ENCODE measurements at regions not wholly inside any gene's neighbourhood (a gene's known extent, or its start where the extent isn't known, plus 50 kb on each side); places are given as distances from the start of the nearest gene placed in this dataset.

DNA sequence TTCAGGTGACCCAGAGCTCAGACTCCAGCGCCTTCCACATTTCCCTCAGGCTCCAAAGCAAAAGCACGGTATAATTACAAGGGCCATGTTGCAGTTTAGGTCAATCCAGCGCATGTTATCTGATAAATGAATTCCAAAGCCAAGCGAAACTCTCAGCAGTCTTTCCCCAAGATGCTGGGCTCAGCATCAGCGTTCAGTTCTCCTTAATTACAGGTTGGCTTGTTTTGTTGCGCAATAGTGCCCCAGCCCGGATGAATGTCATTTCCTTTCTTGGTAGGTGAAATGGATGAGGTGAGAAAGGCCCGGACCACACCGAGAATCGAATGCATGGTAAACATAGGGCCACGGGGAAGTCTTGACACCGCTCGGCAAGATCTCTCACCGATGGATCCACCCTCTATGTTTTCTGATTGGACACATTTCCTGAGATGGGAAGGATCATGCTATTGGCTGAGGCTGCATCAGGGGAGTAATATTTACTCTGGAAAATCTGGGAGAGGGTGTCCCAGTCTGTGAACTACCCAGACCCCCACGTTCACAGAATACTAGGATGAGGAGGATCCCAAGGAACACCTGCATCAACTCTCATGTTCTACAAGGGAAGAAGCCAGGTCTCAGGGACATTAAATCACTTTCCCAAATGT, 221.2 kb upstream of the ANKRD55 start:
- no peak overlapping the region for H2AFZ ChIP-seq (ENCODE audit: low read length)
- no peak for TF ChIP-seq EZH2phosphoT487 (IDR thresholded peaks at IDR 0.05; ENCODE audit: borderline replicate concordance)
- TF ChIP-seq, protein P1, sequence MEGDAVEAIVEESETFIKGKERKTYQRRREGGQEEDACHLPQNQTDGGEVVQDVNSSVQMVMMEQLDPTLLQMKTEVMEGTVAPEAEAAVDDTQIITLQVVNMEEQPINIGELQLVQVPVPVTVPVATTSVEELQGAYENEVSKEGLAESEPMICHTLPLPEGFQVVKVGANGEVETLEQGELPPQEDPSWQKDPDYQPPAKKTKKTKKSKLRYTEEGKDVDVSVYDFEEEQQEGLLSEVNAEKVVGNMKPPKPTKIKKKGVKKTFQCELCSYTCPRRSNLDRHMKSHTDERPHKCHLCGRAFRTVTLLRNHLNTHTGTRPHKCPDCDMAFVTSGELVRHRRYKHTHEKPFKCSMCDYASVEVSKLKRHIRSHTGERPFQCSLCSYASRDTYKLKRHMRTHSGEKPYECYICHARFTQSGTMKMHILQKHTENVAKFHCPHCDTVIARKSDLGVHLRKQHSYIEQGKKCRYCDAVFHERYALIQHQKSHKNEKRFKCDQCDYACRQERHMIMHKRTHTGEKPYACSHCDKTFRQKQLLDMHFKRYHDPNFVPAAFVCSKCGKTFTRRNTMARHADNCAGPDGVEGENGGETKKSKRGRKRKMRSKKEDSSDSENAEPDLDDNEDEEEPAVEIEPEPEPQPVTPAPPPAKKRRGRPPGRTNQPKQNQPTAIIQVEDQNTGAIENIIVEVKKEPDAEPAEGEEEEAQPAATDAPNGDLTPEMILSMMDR (conservative IDR thresholded peaks at IDR 0.05; ENCODE audit: low read length) = no peak
- no peaks in the 10 kb centered on the region for H3K27me3 ChIP-seq (ENCODE audit: insufficient read depth, low read length, poor library complexity, severe bottlenecking)
- H3K79me2 ChIP-seq (ENCODE audit: insufficient read depth, low read length) = no peaks in the 10 kb centered on the region
- no peaks in the 10 kb centered on the region for H3K4me1 ChIP-seq (ENCODE audit: insufficient read depth, low read length, poor library complexity, severe bottlenecking)
- H3F3A ChIP-seq (ENCODE audit: low read depth) = no peaks in the 10 kb centered on the region
- H3K9me2 ChIP-seq (replicated peaks; ENCODE audit: low read depth, low read length) = no peaks in the 10 kb centered on the region
- H3K4me3 ChIP-seq (ENCODE audit: low read length, poor library complexity, severe bottlenecking) = no peak overlapping the region
- no peak overlapping the region for H3K9ac ChIP-seq (ENCODE audit: low read depth, low read length, poor library complexity, severe bottlenecking)
- H4K20me1 ChIP-seq (ENCODE audit: insufficient read depth, low read length, poor library complexity, severe bottlenecking) = no peaks in the 10 kb centered on the region
- no peak overlapping the region for H3K4me2 ChIP-seq (ENCODE audit: low read depth, low read length, poor library complexity, severe bottlenecking)
- no peaks in the 10 kb centered on the region for H3K36me3 ChIP-seq (ENCODE audit: insufficient read depth, low read length)
- no peaks in the 10 kb centered on the region for H3K9me3 ChIP-seq (ENCODE audit: insufficient read depth, low read depth, low read length)

DNA sequence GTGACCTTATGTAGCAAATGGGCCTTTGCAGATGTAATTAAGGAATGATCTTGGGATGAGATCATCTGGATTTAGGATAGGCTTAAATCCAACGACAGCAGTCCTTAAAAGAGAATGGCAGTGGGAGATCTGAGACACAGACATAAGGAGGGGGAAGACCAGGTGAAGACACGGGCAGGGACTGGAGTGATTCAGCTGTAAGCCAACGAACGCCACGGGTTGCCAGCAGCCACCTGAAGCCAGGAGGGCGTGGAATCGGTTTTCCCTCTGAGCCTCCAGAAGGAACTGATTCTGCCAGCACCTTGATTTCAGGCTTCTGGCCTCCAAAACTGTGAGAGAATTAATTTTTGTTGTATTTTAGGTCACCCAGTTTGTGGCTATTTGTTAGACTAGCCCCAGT, 218.6 kb upstream of the ANKRD55 start:
- Histone ChIP-seq H3K36me3 (ENCODE audit: insufficient read depth, low read length) (no peaks in the 10 kb centered on the region), H3K79me2 (ENCODE audit: insufficient read depth, low read length) (no peaks in the 10 kb centered on the region), H3K9me2 (replicated peaks; ENCODE audit: low read depth, low read length) (no peaks in the 10 kb centered on the region), H3K4me3 (ENCODE audit: low read length, poor library complexity, severe bottlenecking) (no peak overlapping the region), H3F3A (ENCODE audit: low read depth) (no peaks in the 10 kb centered on the region), H3K9me3 (ENCODE audit: insufficient read depth, low read depth, low read length) (no peaks in the 10 kb centered on the region), H4K20me1 (ENCODE audit: insufficient read depth, low read length, poor library complexity, severe bottlenecking) (no peaks in the 10 kb centered on the region), H3K4me2 (ENCODE audit: low read depth, low read length, poor library complexity, severe bottlenecking) (no peak overlapping the region), H3K27me3 (ENCODE audit: insufficient read depth, low read length, poor library complexity, severe bottlenecking) (no peaks in the 10 kb centered on the region), H2AFZ (ENCODE audit: low read length) (no peak overlapping the region), H3K9ac (ENCODE audit: low read depth, low read length, poor library complexity, severe bottlenecking) (no peak overlapping the region), H3K4me1 (ENCODE audit: insufficient read depth, low read length, poor library complexity, severe bottlenecking) (no peaks in the 10 kb centered on the region)
- TF ChIP-seq, protein P1 (conservative IDR thresholded peaks at IDR 0.05; ENCODE audit: low read length) = no peak
- TF ChIP-seq EZH2phosphoT487 (IDR thresholded peaks at IDR 0.05; ENCODE audit: borderline replicate concordance) = no peak

DNA sequence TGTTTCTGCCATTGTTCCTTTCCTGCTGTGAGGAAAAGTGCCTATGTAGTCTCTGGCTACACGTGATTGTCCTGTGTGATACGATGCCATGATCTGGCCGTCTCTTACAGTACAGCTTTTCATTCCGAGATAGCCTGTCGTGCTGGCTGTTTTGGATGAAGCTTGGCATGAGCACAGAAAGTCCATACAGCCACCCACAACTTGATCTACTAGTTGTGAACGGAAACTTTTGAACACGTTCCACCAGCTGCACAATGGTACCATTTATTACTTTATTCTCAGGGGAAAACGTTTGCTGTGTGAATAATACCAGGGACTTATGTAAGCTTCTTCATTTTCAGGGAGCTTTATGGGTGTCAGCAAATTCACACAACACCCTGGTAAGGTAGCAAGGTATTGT, 217.6 kb upstream of the ANKRD55 start:
- Histone ChIP-seq H3K79me2 (ENCODE audit: insufficient read depth, low read length) (no peaks in the 10 kb centered on the region), H3F3A (ENCODE audit: low read depth) (no peaks in the 10 kb centered on the region), H3K27me3 (ENCODE audit: insufficient read depth, low read length, poor library complexity, severe bottlenecking) (no peaks in the 10 kb centered on the region), H3K4me1 (ENCODE audit: insufficient read depth, low read length, poor library complexity, severe bottlenecking) (no peaks in the 10 kb centered on the region), H2AFZ (ENCODE audit: low read length) (no peak overlapping the region), H4K20me1 (ENCODE audit: insufficient read depth, low read length, poor library complexity, severe bottlenecking) (no peaks in the 10 kb centered on the region), H3K4me2 (ENCODE audit: low read depth, low read length, poor library complexity, severe bottlenecking) (no peak overlapping the region), H3K9me2 (replicated peaks; ENCODE audit: low read depth, low read length) (no peaks in the 10 kb centered on the region), H3K9ac (ENCODE audit: low read depth, low read length, poor library complexity, severe bottlenecking) (no peak overlapping the region), H3K9me3 (ENCODE audit: insufficient read depth, low read depth, low read length) (no peaks in the 10 kb centered on the region), H3K4me3 (ENCODE audit: low read length, poor library complexity, severe bottlenecking) (no peak overlapping the region), H3K36me3 (ENCODE audit: insufficient read depth, low read length) (no peaks in the 10 kb centered on the region)
- no peak for TF ChIP-seq EZH2phosphoT487 (IDR thresholded peaks at IDR 0.05; ENCODE audit: borderline replicate concordance)
- TF ChIP-seq, protein P1 (conservative IDR thresholded peaks at IDR 0.05; ENCODE audit: low read length) = no peak

All from Loucy (cell line).